Left ventricle myocardium superior (tissue), 1 donor: ENCODE measurements at regions not wholly inside any gene's neighbourhood (a gene's known extent, or its start where the extent isn't known, plus 50 kb on each side); places are given as distances from the start of the nearest gene placed in this dataset.

Experiments
- ATAC-seq: fragments of 200-7000 bp; cut with Tn5 transposase; one replicate; pipeline ENCODE4 v1.9.1; 2020; ENCODE audit warnings: mild to moderate bottlenecking, moderate library complexity
- DNase-seq: peaks from one replicate; pipeline ENCODE4 v3.0.0-alpha.2; 2020
- intact Hi-C: fragments of 100-400 bp; cut with micrococcal nuclease; formaldehyde crosslinking; loops from one replicate; pipeline ENCODE4 v1.11.0; 2022
- donor health status: DM: no; HTN: yes; CAD: no; lungs with severe emphysema.

DNA sequence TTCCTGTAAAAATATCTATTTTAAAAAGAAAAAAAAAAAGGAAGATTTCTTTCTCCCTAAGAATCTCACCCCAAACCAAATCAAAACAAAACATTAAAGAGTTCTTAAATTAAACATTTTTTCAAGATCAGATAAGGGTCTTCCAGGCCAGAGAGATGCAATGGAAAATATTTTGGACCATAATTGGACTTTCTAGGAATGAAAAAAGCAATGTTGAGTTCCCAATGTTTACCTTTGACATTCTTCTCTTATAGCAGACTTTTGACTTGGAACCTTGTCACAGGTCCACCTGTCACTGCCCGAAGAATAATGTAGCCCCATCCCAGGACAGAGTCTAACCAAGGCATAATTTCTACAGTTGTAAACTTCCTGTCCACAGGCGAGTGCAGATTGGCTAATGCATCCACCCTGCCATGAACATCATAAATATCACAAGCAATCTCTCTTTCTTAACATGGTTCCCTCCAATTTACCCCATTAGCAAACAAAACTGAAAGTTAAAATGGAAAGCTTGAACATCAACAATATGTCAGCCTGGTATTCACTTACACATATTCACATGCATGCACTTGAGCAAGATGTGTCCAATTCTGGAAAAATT, 121.7 kb upstream of the ZNF366 start:
- intact Hi-C loops: no loop called here
- DNase-seq: no peak
- ATAC-seq: no peak

DNA sequence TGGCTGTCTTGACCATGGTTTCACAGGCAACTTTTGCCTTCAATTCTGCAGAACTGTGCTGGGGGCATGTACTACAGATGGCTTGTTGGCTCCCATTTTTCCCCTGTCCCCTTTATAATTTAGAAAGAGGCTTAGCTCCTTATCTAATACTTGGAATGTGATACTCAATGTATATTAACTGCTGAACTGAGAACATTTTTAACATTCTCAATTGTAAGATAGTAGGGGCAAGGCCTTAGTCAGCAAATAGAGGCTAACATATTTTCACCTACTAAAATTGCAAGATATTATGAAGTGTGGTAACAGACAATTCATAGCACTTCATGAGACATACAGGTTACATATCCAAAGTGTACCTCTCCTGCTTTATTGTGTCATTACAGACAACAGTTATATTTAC, 118.1 kb upstream of the ZNF366 start:
- intact Hi-C loops: no loop called here
- ATAC-seq (no peak), DNase-seq (no peak)

DNA sequence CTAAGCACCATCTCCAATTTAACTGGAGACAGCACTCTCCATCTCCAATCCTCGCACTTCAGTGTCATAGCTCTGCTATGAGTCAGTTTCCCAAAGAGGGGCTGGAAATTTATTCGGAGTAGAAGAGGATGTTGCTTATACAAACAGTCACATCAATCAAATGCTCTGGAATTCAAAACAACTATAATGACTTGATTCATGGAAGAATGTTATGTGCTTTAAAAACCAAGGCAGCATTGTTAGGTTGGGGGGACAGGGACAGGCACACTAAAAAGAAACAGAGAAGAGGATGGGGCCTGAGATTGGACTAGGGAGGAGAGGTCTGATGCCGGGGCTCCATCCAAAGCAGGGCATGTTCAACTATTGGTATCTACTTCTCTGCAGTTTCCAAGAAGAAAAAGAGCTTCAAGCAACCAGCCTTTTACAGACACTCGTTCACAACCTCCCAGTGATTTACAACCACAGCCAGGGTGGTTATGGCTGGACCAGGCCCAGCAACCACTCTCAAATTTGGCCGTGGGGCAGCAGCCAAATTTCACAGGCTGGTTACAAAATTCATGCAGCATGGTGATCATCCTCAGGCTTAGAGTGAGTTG, 117.5 kb upstream of the ZNF366 start:
- ATAC-seq: peak; percentile 74
- peak; percentile 41 for DNase-seq
- intact Hi-C loops: no loop called here

DNA sequence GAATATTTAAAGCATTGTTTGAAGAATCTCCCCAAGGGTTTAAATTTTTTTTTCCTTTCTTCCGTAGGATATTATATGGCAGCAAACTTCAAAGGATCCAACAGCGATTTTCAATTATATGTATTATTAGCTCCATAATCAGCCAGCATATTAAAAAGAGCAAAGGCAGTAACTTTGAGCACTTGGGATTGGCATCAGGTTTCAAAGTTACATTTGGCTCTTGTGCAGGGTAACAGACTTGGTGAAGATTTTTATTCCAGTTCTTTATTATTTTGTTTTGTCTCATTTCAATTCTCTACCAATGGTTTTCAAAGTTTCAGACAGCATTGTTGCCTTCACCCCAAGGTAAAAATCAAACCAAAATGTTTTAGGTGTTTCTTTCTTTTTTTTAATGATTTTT, 116.7 kb upstream of the ZNF366 start:
- no peak for ATAC-seq
- intact Hi-C loops: no loop called here
- DNase-seq: no peak

DNA sequence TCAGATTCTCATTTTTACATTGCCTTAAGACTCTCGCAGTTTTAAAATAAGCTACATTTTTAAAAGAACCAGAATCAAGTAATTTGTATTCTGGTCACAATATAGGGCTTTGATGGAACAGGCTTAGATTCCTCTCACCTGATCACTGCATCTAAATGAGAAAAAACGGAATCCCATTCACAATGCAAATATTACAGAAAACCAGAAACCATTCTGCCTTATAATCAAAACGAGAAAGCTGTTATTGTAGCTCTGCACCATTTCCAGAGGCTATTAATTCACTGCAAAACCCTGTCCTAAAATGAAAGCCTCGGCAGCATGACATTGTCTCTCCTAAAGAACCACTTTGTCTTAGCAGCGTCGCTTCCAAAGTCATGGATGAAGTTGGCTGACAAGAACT, 116.1 kb upstream of the ZNF366 start:
- intact Hi-C loops: no loop called here
- ATAC-seq: no peak
- no peak for DNase-seq

DNA sequence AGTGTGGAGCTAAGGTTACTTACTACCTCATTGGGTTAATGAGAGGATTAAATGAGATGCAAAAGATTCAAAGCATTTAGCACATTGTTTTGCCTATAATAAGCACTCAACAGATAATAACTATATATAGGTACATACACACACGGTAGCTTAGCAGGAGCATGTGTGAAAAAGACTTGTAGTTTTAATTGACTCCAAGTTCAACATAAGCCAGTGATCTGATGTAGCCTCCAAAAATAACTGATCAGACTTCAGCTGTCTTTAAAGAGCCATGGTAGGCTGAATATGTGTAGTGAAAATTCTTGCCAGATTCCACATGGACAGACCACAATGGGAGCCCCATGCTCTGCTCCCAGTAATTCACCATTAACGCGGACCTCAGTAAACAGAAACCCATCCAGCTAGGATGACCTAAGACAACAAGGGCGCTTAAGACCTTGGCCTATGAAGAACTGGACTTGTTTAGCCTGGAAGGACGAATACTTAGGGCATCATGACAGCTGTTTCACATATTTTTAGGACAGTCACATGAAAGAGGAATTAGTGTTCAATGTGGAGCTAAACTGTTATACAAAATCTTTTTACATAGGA, 115.1 kb upstream of the ZNF366 start:
- peak; percentile 26 for ATAC-seq
- no peak for DNase-seq
- intact Hi-C loops: no loop called here

DNA sequence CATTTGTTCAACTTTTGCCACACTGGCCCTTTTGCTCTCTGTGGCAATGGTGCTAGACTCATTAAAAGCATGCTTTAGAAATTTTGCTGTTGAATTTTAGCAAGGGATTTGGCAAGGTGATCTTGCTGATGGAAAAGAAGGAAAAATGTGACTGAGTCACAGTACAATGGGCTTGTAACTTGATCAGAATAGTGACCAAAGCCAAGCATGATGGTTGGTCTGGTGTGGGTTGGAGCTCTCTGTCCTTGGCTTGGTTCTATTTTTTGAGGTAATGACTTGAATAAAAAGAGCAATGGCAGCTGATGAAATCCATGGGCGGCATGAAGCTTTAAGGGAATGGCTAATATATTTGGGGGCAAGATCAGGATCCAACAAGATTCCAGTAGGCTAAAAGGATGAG, 114.4 kb upstream of the ZNF366 start:
- ATAC-seq (no peak), DNase-seq (no peak)
- intact Hi-C loops: no loop called here

DNA sequence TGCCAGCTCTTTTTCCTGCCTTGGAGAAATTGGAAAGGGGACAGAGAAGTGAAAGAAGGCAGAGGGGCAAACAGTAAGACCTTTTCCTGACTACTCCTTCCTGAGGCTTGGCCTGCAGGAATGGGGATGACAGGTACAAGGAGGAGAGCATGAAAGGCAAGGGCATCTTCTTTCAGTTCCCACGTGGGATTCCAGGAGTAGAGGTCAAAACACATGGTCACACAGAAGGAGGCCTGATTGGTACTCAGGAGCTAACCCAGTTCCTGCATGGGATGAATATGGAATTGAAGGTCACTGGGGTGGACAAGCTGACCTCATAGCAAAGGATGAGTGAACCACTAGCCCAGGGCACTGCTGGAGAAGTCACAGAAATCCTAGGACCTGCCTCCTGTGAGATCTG, 112.5 kb upstream of the ZNF366 start:
- DNase-seq: no peak
- no peak for ATAC-seq
- intact Hi-C loops: no loop called here

DNA sequence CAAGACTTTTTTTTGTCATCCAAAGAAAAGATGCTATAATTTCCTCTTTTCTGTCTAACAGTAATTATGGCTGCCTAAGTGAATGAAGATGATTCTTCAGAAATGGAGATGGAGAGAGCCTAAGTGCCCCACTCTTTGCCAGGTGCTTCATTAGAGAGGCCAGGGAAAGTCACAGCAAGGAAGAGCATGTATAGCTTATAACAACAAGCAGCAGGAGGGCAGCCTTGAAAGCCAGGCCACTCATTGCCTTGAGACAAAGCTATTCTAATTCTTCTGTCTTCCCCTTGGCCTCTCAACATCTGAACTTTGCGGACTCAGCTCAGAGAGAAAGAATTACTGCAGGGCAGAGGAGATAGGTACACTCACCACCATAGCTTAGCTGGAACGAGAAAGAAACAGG, 112.0 kb upstream of the ZNF366 start:
- intact Hi-C loops: no loop called here
- ATAC-seq (no peak), DNase-seq (no peak)

DNA sequence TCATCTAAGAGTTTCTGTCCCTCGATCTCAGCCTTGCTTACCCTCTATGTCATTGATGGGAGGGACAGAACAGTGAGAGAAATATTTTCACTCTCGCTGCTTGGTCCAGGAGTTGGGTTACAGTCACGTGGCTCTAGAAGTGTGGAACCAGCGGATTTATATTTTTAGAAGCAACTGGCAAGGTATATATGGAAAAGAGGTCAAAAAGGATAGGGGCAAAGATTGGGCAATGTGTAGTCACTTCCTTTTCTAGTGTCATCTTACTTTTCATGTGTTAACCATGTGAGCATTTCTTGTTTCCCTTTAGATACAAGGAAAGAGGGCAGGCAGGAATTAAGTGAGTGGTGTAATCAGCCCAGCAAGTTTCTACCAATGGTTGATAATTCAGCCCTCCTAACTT, 111.5 kb upstream of the ZNF366 start:
- intact Hi-C loops: no loop called here
- no peak for DNase-seq
- ATAC-seq: peak; percentile 39

DNA sequence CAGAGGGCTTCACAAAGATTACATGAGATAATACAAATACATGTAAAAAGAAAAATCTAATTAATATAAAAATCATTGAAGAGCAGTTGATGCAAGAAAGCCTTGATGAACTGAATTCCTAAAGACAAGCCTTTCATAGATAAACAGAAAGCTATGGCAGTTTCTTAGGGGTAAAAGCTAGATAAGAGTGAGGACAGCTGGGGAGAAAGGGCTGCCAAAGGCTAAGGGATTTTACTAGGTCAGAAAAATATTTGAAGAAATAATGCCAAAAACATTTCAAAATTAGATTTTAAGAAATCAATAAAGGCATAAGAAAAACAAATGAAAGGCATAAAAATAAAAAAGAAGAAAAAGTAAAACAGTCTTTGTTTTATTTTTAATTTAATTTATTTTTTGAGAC, 107.9 kb upstream of the ZNF366 start:
- DNase-seq (no peak), ATAC-seq (no peak)
- intact Hi-C loops: no loop called here

DNA sequence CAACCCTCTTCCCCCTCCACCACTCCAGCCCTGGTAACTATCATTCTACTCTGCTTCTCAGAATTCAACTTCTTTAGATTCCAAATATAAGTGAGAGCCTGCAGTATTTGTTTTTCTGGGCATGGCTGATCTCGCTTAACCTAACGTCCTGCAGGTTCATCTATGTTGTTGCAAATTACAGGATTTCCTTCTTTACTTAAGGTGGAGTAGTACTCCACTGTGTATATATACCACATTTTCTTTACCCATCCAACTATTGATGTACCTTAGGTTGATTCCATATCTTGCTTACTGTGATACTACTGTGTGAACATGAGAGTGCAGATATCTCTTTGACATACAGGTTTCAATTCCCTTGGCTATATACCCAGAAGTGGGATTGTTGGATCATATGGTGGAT, 106.3 kb upstream of the ZNF366 start:
- intact Hi-C loops: loop anchor here (5.0 kb wide), 1 partner anchor 204 kb away; the partner anchor contains the start of gene TNPO1
- ATAC-seq (no peak), DNase-seq (no peak)

DNA sequence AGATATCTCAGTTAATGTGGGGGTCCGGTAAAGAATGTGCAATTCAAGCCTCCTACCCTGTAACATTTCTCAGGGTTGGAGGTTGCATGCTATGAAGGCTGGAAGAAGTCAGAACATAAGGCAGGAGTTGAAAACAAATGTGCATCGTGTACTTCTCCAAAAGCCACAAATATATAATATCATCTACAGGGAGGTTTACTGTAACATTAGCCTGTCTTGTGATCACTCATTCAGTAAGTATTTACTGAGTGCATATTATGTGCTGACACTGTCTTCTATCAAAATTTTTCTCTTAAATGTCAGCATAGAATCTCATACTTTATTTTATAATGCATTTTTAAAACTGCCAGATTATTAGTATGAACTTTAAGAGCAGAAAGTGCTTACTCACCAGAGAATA, 105.6 kb upstream of the ZNF366 start:
- ATAC-seq: no peak
- DNase-seq: no peak
- intact Hi-C loops: loop anchor here (5.0 kb wide), 1 partner anchor 204 kb away; the partner anchor contains the start of gene TNPO1

DNA sequence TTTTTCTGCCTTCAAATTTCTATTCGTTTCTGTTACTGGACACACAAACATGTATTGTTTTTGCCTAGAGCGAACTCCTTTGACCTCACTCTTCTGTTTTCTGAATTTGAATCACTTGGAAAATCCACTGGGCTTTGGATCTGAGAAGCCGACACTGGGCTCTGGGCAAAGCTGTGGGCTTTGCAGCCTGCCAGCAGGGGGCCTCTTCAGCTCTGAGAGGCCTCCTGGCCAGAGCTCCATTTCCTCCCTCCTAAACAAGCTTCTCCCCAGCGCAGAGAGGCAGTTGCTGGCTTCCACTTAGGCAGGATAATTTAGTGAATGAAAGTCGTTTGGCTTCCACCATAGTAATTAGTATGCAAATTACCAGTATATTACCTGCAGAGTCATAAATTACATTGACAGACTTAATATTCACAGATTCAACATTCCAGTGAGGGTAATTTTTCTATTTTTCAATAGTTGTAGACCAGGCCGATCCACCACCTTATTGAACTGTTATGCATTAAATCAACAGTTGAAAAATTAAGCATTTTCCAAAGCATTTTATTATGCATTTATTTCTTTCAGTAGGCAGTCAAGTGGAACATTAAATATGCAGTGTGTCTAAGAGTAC, 104.0 kb upstream of the ZNF366 start:
- peak; percentile 99 for ATAC-seq
- intact Hi-C loops: loop anchor here (5.0 kb wide), 1 partner anchor 206 kb away; the partner anchor contains the start of gene TNPO1
- peak; percentile 86 for DNase-seq

DNA sequence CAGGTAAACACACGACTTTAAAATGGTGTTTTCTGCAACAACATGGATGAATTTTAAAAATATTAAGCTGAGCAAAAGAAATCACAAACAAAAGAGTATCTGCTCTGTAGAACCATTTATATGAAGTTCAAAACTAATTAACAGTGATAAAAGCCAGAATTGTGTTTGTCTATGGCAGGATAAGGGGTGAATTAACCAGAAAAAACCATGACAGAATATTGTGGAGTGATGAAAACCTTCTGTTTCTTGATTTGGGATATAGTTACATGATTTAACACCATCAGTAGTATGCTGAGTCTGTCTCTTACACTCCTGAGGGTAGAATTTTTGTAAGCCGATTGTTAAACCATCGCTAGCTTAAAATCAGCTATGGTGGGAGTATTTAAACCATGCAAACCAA, 101.7 kb upstream of the ZNF366 start:
- ATAC-seq (no peak), DNase-seq (no peak)
- intact Hi-C loops: no loop called here

DNA sequence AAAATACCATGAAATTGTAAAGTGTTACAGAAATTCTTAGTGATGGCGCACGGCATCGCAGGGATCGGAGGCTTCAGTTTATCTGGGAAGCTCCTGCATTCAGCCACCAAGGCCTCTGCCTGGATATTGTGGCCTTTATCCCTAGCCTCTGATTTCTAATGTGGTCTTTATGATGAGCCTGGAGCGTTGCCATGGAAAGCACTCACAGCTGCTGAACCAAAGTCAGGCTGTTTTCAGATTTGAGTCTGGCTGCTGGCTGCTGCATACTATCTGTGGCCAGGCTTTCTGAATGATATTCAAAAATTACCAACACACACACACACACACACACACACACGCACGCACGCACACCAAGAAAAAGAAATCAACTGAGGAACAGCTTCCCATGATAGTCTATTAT, 101.1 kb upstream of the ZNF366 start:
- intact Hi-C loops: no loop called here
- ATAC-seq: no peak
- peak; percentile 32 for DNase-seq

DNA sequence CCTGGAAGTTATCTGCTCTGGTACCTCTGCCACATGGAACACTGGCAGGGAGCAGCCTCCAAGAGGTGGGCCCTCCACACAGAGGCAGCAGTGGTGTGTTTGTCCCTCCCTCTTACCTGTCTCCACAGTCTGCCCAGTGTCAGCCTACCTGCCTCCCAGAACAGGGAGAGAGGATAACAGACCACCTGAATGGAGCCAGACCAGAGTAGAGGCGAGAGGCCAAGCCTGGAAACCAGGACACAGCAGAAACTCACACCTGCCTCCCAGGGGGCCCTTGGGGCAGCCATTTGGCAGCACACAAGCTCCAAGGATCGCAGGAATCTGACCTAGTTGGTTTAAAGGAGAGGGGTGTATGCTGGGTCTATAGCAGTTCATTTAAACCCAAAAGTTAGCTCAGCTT, 100.2 kb upstream of the ZNF366 start:
- DNase-seq (no peak), ATAC-seq (no peak)
- intact Hi-C loops: no loop called here

DNA sequence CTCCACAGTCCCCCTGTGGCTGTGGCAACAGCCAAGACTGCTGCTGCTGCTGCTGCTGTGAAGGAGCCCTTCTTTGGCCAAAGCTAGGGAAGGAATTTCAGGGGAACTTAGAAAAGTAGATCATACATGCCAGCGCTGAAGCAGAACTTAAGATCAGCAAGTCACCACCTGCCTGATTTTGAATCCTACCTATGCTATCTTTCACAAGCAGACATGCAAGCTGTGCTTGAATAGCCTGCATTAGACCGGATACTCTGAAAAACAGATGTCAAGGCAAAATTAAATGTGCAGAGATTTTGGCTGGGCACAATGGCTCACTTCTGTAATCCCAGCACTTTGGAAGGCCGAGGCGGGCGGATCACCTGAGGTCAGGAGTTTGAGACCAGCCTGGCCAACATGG, 99.3 kb upstream of the ZNF366 start:
- DNase-seq (no peak), ATAC-seq (no peak)
- intact Hi-C loops: no loop called here

DNA sequence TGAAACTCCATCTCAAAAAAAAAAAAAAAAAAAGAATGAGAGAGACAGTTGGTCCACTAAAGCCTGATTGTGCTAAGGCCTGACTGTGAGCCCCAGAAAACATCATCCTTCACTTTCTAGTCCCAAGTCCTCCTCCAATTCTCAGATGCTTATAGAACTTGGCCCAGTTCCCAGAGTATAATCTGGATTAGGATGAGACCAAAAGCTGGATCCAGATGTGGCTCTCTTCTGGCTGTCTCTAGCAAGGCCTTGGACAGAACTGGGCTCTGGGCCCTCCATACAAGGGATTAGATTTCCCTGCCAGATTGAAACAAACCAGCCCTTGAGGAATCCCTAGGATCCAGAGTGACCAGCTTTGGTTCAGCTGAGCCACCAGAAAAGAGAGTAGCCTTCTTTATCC, 98.4 kb upstream of the ZNF366 start:
- DNase-seq: no peak
- intact Hi-C loops: no loop called here
- peak; percentile 29 for ATAC-seq

DNA sequence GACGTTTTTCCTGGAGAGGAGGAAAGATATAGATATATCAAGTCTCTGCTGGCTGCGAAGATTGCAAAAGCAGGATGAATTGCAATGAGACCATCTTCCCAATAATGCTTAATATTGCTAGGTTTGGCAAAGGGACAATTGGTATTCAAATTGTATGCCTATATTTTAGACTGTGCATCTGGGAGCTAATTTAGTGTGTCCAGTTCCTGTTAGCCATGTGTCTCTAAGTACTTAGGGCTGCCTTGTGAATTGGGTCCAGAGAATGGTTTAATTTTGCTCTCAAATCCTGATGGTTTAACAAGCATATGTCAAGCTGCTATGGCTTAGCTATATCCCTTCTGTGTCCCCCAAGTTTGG, 97.6 kb upstream of the ZNF366 start:
- ATAC-seq (no peak), DNase-seq (no peak)
- intact Hi-C loops: no loop called here
